Motor neuron (in vitro differentiated cells): ENCODE measurements at regions not wholly inside any gene's neighbourhood (a gene's known extent, or its start where the extent isn't known, plus 50 kb on each side); places are given as distances from the start of the nearest gene placed in this dataset.
A peak's percentile ranks its signal among the peaks of the same experiment; 100 is the strongest.

Experiments
- ATAC-seq, 8 experiments: fragments of 200-7000 bp; cut with Tn5 transposase; replicated peaks in 6 of 8; 2 replicates each; pipeline ENCODE4 v1.8.0; 2021; ENCODE audit warnings: mild to moderate bottlenecking in 8 of 8, moderate library complexity in 8 of 8
- H3K27ac ChIP-seq, 2 donors: fragments of 250-450 bp; sonication (Bioruptor Pico); 2 replicates each; pipeline ENCODE4 v1.9.0; 2021; ENCODE audit warnings: antibody characterized with exemption in 2 of 2, mild to moderate bottlenecking in 2 of 2, moderate library complexity in 1 of 2
- H3K4me1 ChIP-seq, 2 donors: fragments of 250-450 bp; sonication (Bioruptor Pico); replicated peaks in 1 of 2; 2 replicates each; pipeline ENCODE4 v1.6.1; 2021; ENCODE audit warnings: antibody characterized with exemption in 2 of 2, mild to moderate bottlenecking in 2 of 2, moderate library complexity in 1 of 2
- H3K4me3 ChIP-seq, 5 donors: fragments of 250-450 bp; sonication (Bioruptor Pico); 2 replicates each; pipeline ENCODE4 v1.9.0; 2021; ENCODE audit warnings: antibody characterized with exemption in 5 of 5, mild to moderate bottlenecking in 5 of 5, moderate library complexity in 4 of 5
- WGBS, 10 experiments: fragments of 450-650 bp; shearing (Covaris generic); methylation state at CpG; one replicate each; pipeline ENCODE4 v1.0.0; 2022; 5-methylcytosine and 5-hydroxymethylcytosine counted together
- in situ Hi-C, 9 experiments: fragments of 400-800 bp; cut with MboI; loops; one replicate each; pipeline ENCODE4 v1.15.0; 2021; ENCODE audit warnings: low sequenced_read_pairs in 9 of 9, low pct_unique_long_range_greater_than_20kb in 2 of 9; ENCODE audit not compliant: unreplicated experiment in 9 of 9

DNA sequence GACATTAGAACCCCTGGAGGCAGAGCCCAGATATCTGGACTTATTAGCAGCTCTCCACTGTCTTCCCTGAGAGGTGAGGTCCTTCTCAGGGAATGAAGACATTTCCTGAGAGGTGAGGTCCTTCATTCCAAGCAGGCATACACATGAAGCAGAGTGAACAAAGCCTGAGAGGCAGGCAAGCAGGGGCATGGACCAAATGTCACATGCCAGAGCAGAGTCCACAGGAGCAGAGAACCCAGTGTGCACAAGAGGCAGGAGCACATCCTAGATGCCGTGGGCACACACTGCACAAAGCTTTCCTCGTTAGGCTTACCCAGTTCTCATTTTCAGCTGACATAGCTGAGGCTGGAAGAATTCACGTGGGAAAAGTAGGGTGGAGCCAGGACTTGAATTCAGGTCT lies 759.9 kb upstream of the HS6ST1 start:
- 0 to 100% (median 70%) methylated on average over 1 to 3 of the region's 3 CpGs; no CpG with 5 or more reads in 4 of the 10 experiments for WGBS, 10 experiments
- in situ Hi-C loops: no loop called here
- no peak for ATAC-seq
- peaks cover 3 to 6% of the 10 kb centered on the region in 2 donors for H3K4me1 ChIP-seq
- H3K27ac ChIP-seq: no peak overlapping the region
- no peak overlapping the region for H3K4me3 ChIP-seq

DNA sequence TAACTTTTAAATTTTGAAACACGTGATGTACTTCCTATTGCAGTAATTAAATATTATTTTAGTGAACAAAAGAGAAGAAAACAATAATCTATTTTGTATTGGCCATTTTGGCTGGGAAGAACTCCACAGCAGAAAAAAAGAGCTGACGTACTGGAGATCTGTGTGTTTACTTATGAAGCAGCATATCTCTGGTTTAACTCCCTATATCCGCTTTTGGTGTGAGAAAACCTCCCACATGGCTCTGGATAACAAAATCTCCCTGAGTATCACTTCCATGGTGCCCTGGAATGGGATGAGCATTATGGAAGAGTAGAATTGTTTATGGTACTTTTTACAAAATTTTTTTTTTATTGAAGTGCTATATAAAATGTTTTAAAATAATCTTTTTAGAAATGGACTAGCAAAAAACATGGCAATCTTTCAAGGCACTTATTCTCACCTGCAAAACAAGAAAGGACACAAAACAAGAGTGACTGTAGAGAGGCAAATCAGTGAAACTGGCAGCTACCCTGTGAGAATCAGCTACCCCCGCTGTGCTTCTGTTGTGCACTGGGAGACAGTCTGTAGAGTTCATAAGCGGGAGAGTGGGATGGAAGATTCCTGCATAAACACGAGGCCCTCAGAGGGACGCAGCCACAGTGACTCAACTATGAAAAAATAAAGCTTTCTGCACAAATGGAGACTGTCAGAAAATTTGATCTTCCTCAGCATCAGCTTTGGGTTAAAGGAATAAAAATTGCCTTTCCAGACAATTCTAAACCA lies 762.2 kb upstream of the HS6ST1 start:
- peak in 4 of 8 experiments; percentile 44 to 80 (median 49) for ATAC-seq
- Histone ChIP-seq H3K27ac (no peak overlapping the region), H3K4me3 (no peak overlapping the region), H3K4me1 (no peaks in the 10 kb centered on the region)
- WGBS, 10 experiments: 0 to 100% (median 56%) methylated on average over 2 to 7 of the region's 7 CpGs
- in situ Hi-C loops: no loop called here

- H3K27ac ChIP-seq: no peak overlapping the region
- no peaks in the 10 kb centered on the region for H3K4me1 ChIP-seq
- in situ Hi-C loops: no loop called here
- H3K4me3 ChIP-seq: no peak overlapping the region
- WGBS, 10 experiments: 0 to 100% (median 88%) methylated on average over 1 to 3 of the region's 3 CpGs
- peak in 1 of 8 experiments; percentile 33 for ATAC-seq
Observed at GRCh38 chr2:129085386-129085785, 766.7 kb upstream of the HS6ST1 start.

DNA sequence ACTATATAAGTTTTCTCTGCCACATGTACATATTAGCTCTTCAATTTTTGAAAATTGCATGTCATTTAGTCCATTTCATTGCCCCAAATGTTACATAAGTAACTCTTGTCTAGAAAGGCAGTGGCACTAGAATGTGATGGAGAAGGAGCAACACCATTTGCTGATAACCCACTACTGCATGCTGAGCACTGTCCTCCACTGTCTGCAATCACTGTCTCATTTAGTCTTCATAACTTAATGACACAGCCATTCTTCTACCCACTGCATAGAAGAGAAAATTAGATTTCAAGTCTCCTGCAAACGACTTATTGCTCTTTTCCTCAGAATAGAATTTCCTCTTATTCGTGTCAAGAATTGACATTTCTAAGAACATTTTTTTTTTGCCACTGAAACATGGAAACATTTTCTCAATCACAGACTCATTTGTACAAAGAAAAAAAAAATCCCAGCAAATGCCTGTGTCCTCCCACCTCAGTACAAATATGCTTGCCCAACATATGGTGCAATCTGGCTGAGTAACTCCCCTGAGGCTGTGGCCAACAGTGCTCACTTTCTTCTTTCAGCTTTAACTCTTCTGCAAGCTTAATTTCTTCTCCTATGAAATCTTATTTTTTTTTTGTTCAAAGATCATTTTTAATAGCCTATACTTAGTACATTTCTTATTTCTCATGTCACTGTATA lies 768.6 kb upstream of the HS6ST1 start:
- 4 to 100% (median 78%) methylated on average over 1 to 2 of the region's 2 CpGs for WGBS, 10 experiments
- Histone ChIP-seq H3K4me3 (no peak overlapping the region), H3K4me1 (peaks cover 0 to 3% of the 10 kb centered on the region in 2 donors), H3K27ac (no peak overlapping the region)
- ATAC-seq: peak in 3 of 8 experiments; percentile 57 to 85 (median 80)
- in situ Hi-C loops: no loop called here

GRCh38 chr2:129091620-129092019 lies 773.0 kb upstream of the HS6ST1 start:
- 10 to 100% (median 60%) methylated on average over 1 to 3 of the region's 3 CpGs; no CpG with 5 or more reads in 1 of the 10 experiments for WGBS, 10 experiments

GRCh38 chr2:129092956-129093355 lies 774.3 kb upstream of the HS6ST1 start:
- Histone ChIP-seq H3K4me3 (no peak overlapping the region), H3K27ac (no peak overlapping the region), H3K4me1 (peaks cover 3% of the 10 kb centered on the region in 2 donors)
- in situ Hi-C loops: no loop called here
- ATAC-seq: no peak
- WGBS, 10 experiments: 10 to 90% (median 83%) methylated on average over 1 to 4 of the region's 5 CpGs; no CpG with 5 or more reads in 3 of the 10 experiments

More at GRCh38 chr2:129091620-129092019, 773.0 kb upstream of the HS6ST1 start:
- Histone ChIP-seq H3K27ac (no peak overlapping the region), H3K4me1 (peaks cover 3% of the 10 kb centered on the region in 2 donors), H3K4me3 (no peak overlapping the region)
- in situ Hi-C loops: no loop called here
- no peak for ATAC-seq

DNA sequence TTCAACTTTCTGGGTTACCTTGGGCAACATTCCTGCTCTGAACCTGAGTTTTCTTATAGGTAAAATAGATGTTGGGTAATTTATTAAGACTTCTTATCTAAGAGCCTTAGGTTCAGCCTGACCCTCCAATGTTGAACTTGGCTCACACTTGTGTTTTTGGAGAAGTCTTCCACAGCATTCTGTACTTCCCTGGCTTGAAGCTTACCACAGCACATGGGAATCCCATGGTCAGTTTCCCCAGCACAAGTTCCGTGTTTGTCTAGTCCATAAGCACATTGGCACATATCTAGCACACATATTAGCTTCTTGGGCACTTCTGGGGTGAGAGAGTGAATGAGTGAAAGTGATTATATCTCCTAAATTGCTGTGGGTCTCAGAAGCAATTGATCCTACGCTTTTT lies 782.5 kb upstream of the HS6ST1 start:
- H3K27ac ChIP-seq: no peak overlapping the region
- in situ Hi-C loops: no loop called here
- ATAC-seq: no peak
- WGBS, 10 experiments: 0 to 100% (median 73%) methylated on average over 1 to 2 of the region's 2 CpGs; no CpG with 5 or more reads in 2 of the 10 experiments
- H3K4me1 ChIP-seq: peaks cover 6 to 13% of the 10 kb centered on the region in 2 donors
- no peak overlapping the region for H3K4me3 ChIP-seq

DNA sequence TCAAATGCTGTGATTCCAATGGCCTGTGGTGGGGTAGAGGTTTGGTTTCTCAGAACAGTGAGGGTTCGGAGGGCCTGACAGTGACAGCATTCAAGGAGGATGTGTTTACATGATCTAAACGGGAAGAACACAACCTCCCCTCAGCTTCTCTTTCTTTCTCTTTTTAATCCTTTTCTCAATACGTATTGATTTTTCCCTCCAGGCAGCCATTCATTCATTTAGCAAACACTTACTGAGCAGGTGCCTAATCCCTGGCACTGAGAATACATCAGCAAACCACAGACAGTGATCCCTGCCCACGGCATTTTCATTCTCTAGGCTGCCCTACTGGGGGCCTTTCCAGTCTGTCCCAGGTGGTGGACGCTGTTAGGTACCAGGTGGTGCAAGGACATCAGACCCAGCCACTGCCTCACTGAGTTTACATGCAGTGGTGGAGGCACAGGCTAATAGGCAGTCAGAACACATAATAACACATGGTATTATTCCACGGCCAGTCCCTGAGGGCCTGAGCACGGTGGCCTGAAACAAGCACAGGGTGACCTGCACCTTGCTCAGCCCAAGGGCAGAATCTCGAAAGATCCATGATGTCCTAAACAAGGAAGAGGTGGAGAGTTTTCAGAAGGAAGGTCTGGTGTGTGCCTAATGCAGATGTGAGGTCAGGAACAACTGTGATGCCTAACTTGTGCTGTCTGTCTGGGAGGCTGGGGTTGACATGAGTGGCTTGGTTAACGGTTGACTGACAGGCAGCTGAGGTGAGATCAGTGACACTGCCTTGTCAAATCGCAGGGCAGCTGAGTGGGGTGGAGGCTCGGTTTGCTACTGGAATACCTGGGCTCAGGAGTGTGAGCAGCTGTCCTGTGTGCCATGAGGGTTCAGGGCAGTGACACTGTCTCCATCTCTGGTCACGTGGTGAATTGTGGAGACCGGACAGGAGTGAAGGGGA lies 785.5 kb upstream of the HS6ST1 start:
- H3K27ac ChIP-seq: no peak overlapping the region
- WGBS, 10 experiments: 0 to 80% (median 44%) methylated on average over 4 to 11 of the region's 13 CpGs; no CpG with 5 or more reads in 1 of the 10 experiments
- peaks cover 6 to 13% of the 10 kb centered on the region in 2 donors for H3K4me1 ChIP-seq
- ATAC-seq: peak in 1 of 8 experiments; percentile 12
- no peak overlapping the region for H3K4me3 ChIP-seq
- in situ Hi-C loops: no loop called here

DNA sequence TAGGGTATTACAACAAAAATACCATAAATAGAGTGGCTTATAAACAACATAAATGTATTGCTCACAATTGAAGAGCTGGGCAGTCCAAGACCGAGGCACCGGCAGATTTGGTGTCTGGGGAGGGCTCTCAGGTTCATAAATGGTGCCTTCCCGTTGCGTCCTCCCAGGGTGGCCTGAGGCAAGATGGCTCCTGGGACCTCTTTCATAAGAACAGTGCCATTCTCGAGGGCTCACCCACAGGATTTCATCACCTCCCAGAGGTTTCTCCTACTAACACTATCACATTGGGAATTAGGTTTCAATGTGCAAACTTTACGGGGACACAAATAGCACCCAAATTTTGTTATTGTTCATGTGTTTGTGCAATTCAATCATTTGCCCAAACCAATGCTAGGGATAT lies 793.5 kb upstream of the HS6ST1 start:
- 20 to 100% (median 87%) methylated on average over 1 to 5 of the region's 6 CpGs; no CpG with 5 or more reads in 2 of the 10 experiments for WGBS, 10 experiments
- H3K4me1 ChIP-seq: peaks cover under 1% of the 10 kb centered on the region in 2 donors
- H3K27ac ChIP-seq: no peak overlapping the region
- no peak overlapping the region for H3K4me3 ChIP-seq
- ATAC-seq: no peak
- in situ Hi-C loops: no loop called here

- WGBS, 10 experiments: 41 to 100% (median 95%) methylated on average over 3 to 6 of the region's 6 CpGs
- Histone ChIP-seq H3K4me3 (no peak overlapping the region), H3K4me1 (peaks cover 4 to 6% of the 10 kb centered on the region in 2 donors), H3K27ac (no peak overlapping the region)
- ATAC-seq: no peak
- in situ Hi-C loops: no loop called here
Observed at GRCh38 chr2:129113776-129114175, 795.1 kb upstream of the HS6ST1 start.

DNA sequence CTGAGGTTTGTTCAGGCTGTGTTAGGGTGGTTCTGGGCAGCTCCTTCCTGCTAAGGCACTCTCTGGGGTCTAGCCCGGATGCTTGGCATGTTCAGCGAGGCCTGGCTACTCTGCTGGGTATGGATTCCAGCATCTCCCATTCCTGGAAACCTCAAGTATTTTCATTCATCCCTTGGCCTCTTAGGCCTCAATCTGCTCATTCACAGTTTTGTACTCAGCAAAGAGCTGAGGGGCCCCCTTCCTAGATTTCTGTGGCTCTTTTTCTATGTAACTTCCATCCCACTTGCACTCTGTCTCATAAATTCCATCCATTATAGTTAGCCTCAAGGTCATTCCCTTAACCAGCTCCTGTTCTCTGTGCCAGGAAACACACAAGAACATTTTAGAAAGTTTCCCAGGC lies 798.8 kb upstream of the HS6ST1 start:
- Histone ChIP-seq H3K4me3 (no peak overlapping the region), H3K4me1 (peaks cover 4 to 6% of the 10 kb centered on the region in 2 donors), H3K27ac (no peak overlapping the region)
- 0 to 94% (median 18%) methylated on average over 1 to 2 of the region's 2 CpGs; no CpG with 5 or more reads in 4 of the 10 experiments for WGBS, 10 experiments
- in situ Hi-C loops: no loop called here
- ATAC-seq: peak in 4 of 8 experiments; percentile 27 to 86 (median 48)

DNA sequence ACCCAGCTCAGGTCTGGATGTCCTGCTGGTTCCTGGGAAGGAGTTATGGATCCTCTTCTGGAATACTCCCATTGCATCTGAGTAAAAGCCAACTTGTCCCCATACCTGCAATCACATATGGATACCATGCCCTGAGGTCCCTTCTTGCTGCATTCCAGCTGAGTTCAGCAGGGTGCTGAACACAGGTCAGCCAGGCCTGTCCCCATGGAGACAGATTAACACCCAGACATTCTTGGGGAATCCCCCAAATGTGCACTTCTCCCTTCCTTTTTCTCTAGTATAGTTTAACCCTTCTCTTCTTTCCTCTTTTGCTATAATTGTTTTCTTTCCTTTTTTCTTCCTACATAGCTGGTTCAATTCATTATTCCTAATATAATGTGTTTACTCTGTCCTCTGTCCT lies 799.6 kb upstream of the HS6ST1 start:
- ATAC-seq: no peak

DNA sequence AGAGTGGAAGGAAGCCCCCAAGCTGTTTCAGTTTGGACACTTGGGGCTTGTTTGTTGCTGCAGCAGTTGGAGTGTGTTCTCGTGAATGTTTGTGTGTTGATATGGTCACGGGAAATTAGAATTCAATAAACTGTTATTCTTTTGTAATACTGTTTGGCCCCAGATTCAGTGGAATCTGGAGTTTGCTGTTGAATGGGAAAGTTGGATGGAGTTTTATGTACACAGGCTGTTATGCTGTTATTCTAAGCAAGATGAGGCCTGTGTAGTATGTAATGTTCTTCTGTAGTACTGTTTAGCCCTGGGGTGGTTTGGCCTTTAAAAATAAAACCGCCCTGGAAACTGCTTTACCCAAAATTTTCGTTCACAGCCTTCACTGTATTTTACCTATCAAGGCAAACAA lies 810.4 kb upstream of the HS6ST1 start:
- H3K27ac ChIP-seq: no peak overlapping the region
- peak in 1 of 8 experiments; percentile 30 for ATAC-seq
- H3K4me3 ChIP-seq: no peak overlapping the region
- 0 to 92% (median 55%) methylated on average over 1 to 4 of the region's 4 CpGs for WGBS, 10 experiments
- in situ Hi-C loops: no loop called here
- H3K4me1 ChIP-seq: no peaks in the 10 kb centered on the region

More for the DNA sequence above, 799.6 kb upstream of the HS6ST1 start:
- Histone ChIP-seq H3K4me3 (no peak overlapping the region), H3K27ac (no peak overlapping the region), H3K4me1 (peaks cover 4 to 6% of the 10 kb centered on the region in 2 donors)
- in situ Hi-C loops: no loop called here
